CD4-positive, alpha-beta T cell (primary cell): ENCODE measurements at regions not wholly inside any gene's neighbourhood (a gene's known extent, or its start where the extent isn't known, plus 50 kb on each side); places are given as distances from the start of the nearest gene placed in this dataset.

ENCODE experiments used
- ATAC-seq: fragments of 200-7000 bp; cut with Tn5 transposase; one replicate; pipeline ENCODE4 v1.10.0; 2022; ENCODE audit warnings: mild to moderate bottlenecking; ENCODE audit not compliant: poor library complexity
- CTCF ChIA-PET: fragments of 350-600 bp; sonication (Branson Sonifier 250); formaldehyde crosslinking; loops from one replicate; lab custom pipeline; 2021; ENCODE audit warnings: antibody characterized with exemption, inconsistent platforms; lab: Charles Lee
- POLR2A ChIA-PET: fragments of 350-600 bp; sonication (Branson Sonifier 250); formaldehyde crosslinking; loops from one replicate; lab custom pipeline; 2021; ENCODE audit warnings: antibody characterized with exemption, inconsistent platforms; lab: Charles Lee
- DNase-seq, 14 experiments: peaks; one replicate each; pipeline ENCODE4 v3.0.0-alpha.2; 2013 to 2020; ENCODE audit warnings: mixed read lengths in 2 of 14
- H3K27ac ChIP-seq, 2 donors: one replicate each; pipeline versions ENCODE4 v1.5.1 to v1.7.0; 2013; ENCODE audit warnings: low read length in 2 of 2, low read depth in 1 of 2, mild to moderate bottlenecking in 1 of 2
- H3K27me3 ChIP-seq, 2 experiments: 1 replicate in 1 of 2; 2 replicates in 1 of 2; pipeline versions ENCODE4 v1.6.1 to v1.7.0; 2013; ENCODE audit warnings: low read length in 2 of 2, control low read depth in 1 of 2, mild to moderate bottlenecking in 1 of 2, moderate library complexity in 1 of 2; ENCODE audit not compliant: insufficient read depth in 2 of 2, control insufficient read depth in 1 of 2
- H3K36me3 ChIP-seq: one replicate; pipeline ENCODE4 v1.6.1; 2013; ENCODE audit warnings: low read length, control low read depth; ENCODE audit not compliant: insufficient read depth
- H3K4me1 ChIP-seq: one replicate; pipeline ENCODE4 v1.6.1; 2013; ENCODE audit warnings: low read length, control low read depth; ENCODE audit not compliant: insufficient read depth
- H3K4me3 ChIP-seq: one replicate; pipeline ENCODE4 v1.5.1; 2013; ENCODE audit warnings: mild to moderate bottlenecking, low read length, moderate library complexity
- H3K9me3 ChIP-seq, 2 experiments: 1 replicate in 1 of 2; 2 replicates in 1 of 2; pipeline versions ENCODE4 v1.6.1 to v1.7.0; 2013; ENCODE audit warnings: low read length in 2 of 2, mild to moderate bottlenecking in 2 of 2, control low read depth in 1 of 2, moderate library complexity in 1 of 2; ENCODE audit not compliant: control insufficient read depth in 1 of 2, insufficient read depth in 1 of 2
- H3K27ac Mint-ChIP-seq: one replicate; pipeline ENCODE4 v1.8.0; 2020; ENCODE audit warnings: mixed read lengths
- H3K27me3 Mint-ChIP-seq: one replicate; pipeline ENCODE4 v1.8.0; 2021; ENCODE audit warnings: mixed read lengths
- H3K36me3 Mint-ChIP-seq: one replicate; pipeline ENCODE4 v1.8.0; 2021; ENCODE audit warnings: low read depth, mixed read lengths
- H3K4me1 Mint-ChIP-seq: one replicate; pipeline ENCODE4 v1.8.0; 2021; ENCODE audit warnings: low read depth, mixed read lengths
- H3K4me3 Mint-ChIP-seq: one replicate; pipeline ENCODE4 v1.8.0; 2020; ENCODE audit warnings: mild to moderate bottlenecking, mixed read lengths
- H3K9me3 Mint-ChIP-seq: one replicate; pipeline ENCODE4 v1.8.0; 2020; ENCODE audit warnings: mixed read lengths
- CTCF ChIP-seq: fragments of 200-600 bp; IDR thresholded peaks from one replicate; pipeline ENCODE4 v1.8.0; 2022; ENCODE audit warnings: antibody characterized with exemption, mild to moderate bottlenecking
- intact Hi-C, 2 experiments: fragments of 100-400 bp; cut with DNase I in 1 of 2; cut with micrococcal nuclease in 1 of 2; formaldehyde crosslinking; loops; one replicate each; pipeline versions ENCODE4 v1.15.1 to v1.9.0; 2023 to 2025; cut with DNase I, micrococcal nuclease

GRCh38 chr2:163505281-163505680, 230.5 kb downstream of the FIGN start:
- no peak overlapping the region for H3K27ac ChIP-seq
- no peak overlapping the region for H3K27ac Mint-ChIP-seq
- ATAC-seq (no peak), DNase-seq (no peak)
- CTCF ChIA-PET: no interaction called here
- H3K4me3 ChIP-seq: no peak overlapping the region
- intact Hi-C loops: no loop called here
- no peaks in the 10 kb centered on the region for H3K27me3 ChIP-seq
- H3K9me3 Mint-ChIP-seq: peaks cover 15% of the 10 kb centered on the region
- no peaks in the 10 kb centered on the region for H3K36me3 ChIP-seq
- H3K4me3 Mint-ChIP-seq: no peak overlapping the region
- no peaks in the 10 kb centered on the region for H3K27me3 Mint-ChIP-seq
- H3K4me1 Mint-ChIP-seq: no peaks in the 10 kb centered on the region
- H3K36me3 Mint-ChIP-seq: no peaks in the 10 kb centered on the region
- H3K9me3 ChIP-seq: no peaks in the 10 kb centered on the region
- TF ChIP-seq CTCF: no peak
- POLR2A ChIA-PET: no interaction called here
- no peaks in the 10 kb centered on the region for H3K4me1 ChIP-seq

GRCh38 chr2:163493359-163494298, 242.2 kb downstream of the FIGN start:
- no peaks in the 10 kb centered on the region for H3K27me3 Mint-ChIP-seq
- no peaks in the 10 kb centered on the region for H3K36me3 Mint-ChIP-seq
- no peak overlapping the region for H3K4me3 ChIP-seq
- no peak for DNase-seq
- H3K4me1 ChIP-seq: no peaks in the 10 kb centered on the region
- intact Hi-C loops: no loop called here
- no peaks in the 10 kb centered on the region for H3K27me3 ChIP-seq
- H3K27ac ChIP-seq: no peak overlapping the region
- no peak for TF ChIP-seq CTCF
- no peak overlapping the region for H3K4me3 Mint-ChIP-seq
- CTCF ChIA-PET: no interaction called here
- H3K36me3 ChIP-seq: no peaks in the 10 kb centered on the region
- POLR2A ChIA-PET: no interaction called here
- peaks cover 5% of the 10 kb centered on the region for H3K9me3 Mint-ChIP-seq
- H3K9me3 ChIP-seq: peaks cover 0 to 13% of the 10 kb centered on the region in 2 experiments
- no peaks in the 10 kb centered on the region for H3K4me1 Mint-ChIP-seq
- ATAC-seq: no peak
- H3K27ac Mint-ChIP-seq: no peak overlapping the region

GRCh38 chr2:163491850-163492249, 244.0 kb downstream of the FIGN start:
- H3K36me3 Mint-ChIP-seq: no peaks in the 10 kb centered on the region
- no peak overlapping the region for H3K4me3 Mint-ChIP-seq
- ATAC-seq (no peak), DNase-seq (no peak)
- Histone ChIP-seq H3K27ac (no peak overlapping the region), H3K9me3 (peaks cover 0 to 5% of the 10 kb centered on the region in 2 experiments), H3K36me3 (no peaks in the 10 kb centered on the region), H3K27me3 (no peaks in the 10 kb centered on the region), H3K4me1 (no peaks in the 10 kb centered on the region), H3K4me3 (no peak overlapping the region)
- peaks cover 5% of the 10 kb centered on the region for H3K9me3 Mint-ChIP-seq
- ChIA-PET CTCF (no interaction called here), POLR2A (no interaction called here)
- no peak overlapping the region for H3K27ac Mint-ChIP-seq
- TF ChIP-seq CTCF: no peak
- no peaks in the 10 kb centered on the region for H3K4me1 Mint-ChIP-seq
- intact Hi-C loops: no loop called here
- H3K27me3 Mint-ChIP-seq: no peaks in the 10 kb centered on the region
